Neural progenitor cell (in vitro differentiated cells): ENCODE measurements at regions not wholly inside any gene's neighbourhood (a gene's known extent, or its start where the extent isn't known, plus 50 kb on each side); places are given as distances from the start of the nearest gene placed in this dataset.
A peak's percentile ranks its signal among the peaks of the same experiment; 100 is the strongest.

ENCODE experiments used
- DNase-seq: peaks from one replicate; pipeline ENCODE4 v3.0.0-alpha.2; 2016; ENCODE audit warnings: low spot score
- H2AFZ ChIP-seq: fragments of 200-600 bp; sonication (generic); replicated peaks from 2 replicates; pipeline ENCODE4 v1.6.1; 2016; ENCODE audit warnings: antibody characterized with exemption
- H3F3A ChIP-seq: fragments of 200-600 bp; sonication (generic); 2 replicates; pipeline ENCODE4 v1.6.1; 2016; ENCODE audit warnings: antibody characterized with exemption, low read depth
- H3K27ac ChIP-seq: fragments of 200-600 bp; sonication (generic); 2 replicates; pipeline ENCODE4 v1.5.1; 2016; ENCODE audit warnings: mild to moderate bottlenecking
- H3K27me3 ChIP-seq: fragments of 200-600 bp; sonication (generic); 2 replicates; pipeline ENCODE4 v1.6.1; 2016; ENCODE audit warnings: mild to moderate bottlenecking, moderate library complexity
- H3K36me3 ChIP-seq: fragments of 200-600 bp; sonication (generic); 2 replicates; pipeline ENCODE4 v1.5.1; 2016
- H3K4me1 ChIP-seq: fragments of 200-600 bp; sonication (generic); 2 replicates; pipeline ENCODE4 v1.6.1; 2016; ENCODE audit warnings: mixed run types
- H3K4me2 ChIP-seq: fragments of 200-600 bp; sonication (generic); 2 replicates; pipeline ENCODE4 v1.6.1; 2016
- H3K4me3 ChIP-seq: fragments of 200-600 bp; sonication (generic); 2 replicates; pipeline ENCODE4 v1.5.1; 2016
- H3K79me2 ChIP-seq: fragments of 200-600 bp; sonication (generic); 2 replicates; pipeline ENCODE4 v1.6.1; 2016; ENCODE audit warnings: low read depth
- H3K9ac ChIP-seq: fragments of 200-600 bp; sonication (generic); 2 replicates; pipeline ENCODE4 v1.6.1; 2016
- H3K9me3 ChIP-seq: fragments of 200-600 bp; sonication (generic); 2 replicates; pipeline ENCODE4 v1.5.1; 2016; ENCODE audit warnings: low read depth
- H4K20me1 ChIP-seq: fragments of 200-600 bp; sonication (generic); 2 replicates; pipeline ENCODE4 v1.6.1; 2016; ENCODE audit warnings: low read depth
- H3K27ac Mint-ChIP-seq: 3 replicates; pipeline ENCODE4 v1.8.0; 2021; ENCODE audit warnings: mixed read lengths
- H3K27me3 Mint-ChIP-seq: 2 replicates; pipeline ENCODE4 v1.8.0; 2022; ENCODE audit warnings: low read depth, mild to moderate bottlenecking, inconsistent platforms, moderate library complexity, mixed read lengths; ENCODE audit not compliant: insufficient read depth
- H3K36me3 Mint-ChIP-seq: 3 replicates; pipeline ENCODE4 v1.8.0; 2021; ENCODE audit warnings: mixed read lengths
- H3K4me1 Mint-ChIP-seq: 3 replicates; pipeline ENCODE4 v1.8.0; 2021; ENCODE audit warnings: mixed read lengths
- H3K4me3 Mint-ChIP-seq: 3 replicates; pipeline ENCODE4 v1.8.0; 2021; ENCODE audit warnings: mild to moderate bottlenecking, moderate library complexity, mixed read lengths
- H3K9me3 Mint-ChIP-seq: 3 replicates; pipeline ENCODE4 v1.8.0; 2020; ENCODE audit warnings: mixed read lengths
- EZH2 ChIP-seq: fragments of 200-600 bp; sonication (generic); IDR thresholded peaks from 2 replicates; pipeline ENCODE4 v1.6.1; 2017; ENCODE audit warnings: antibody characterized with exemption, mild to moderate bottlenecking, moderate library complexity
- EZH2phosphoT487 ChIP-seq: fragments of 200-600 bp; sonication (generic); IDR thresholded peaks from 2 replicates; pipeline ENCODE4 v1.6.1; 2017; ENCODE audit warnings: antibody characterized with exemption
- TF ChIP-seq, protein P1 (sequence below): fragments of 200-600 bp; sonication (generic); IDR thresholded peaks from 2 replicates; pipeline ENCODE4 v1.5.1; 2017; ENCODE audit warnings: antibody characterized with exemption, mild to moderate bottlenecking

DNA sequence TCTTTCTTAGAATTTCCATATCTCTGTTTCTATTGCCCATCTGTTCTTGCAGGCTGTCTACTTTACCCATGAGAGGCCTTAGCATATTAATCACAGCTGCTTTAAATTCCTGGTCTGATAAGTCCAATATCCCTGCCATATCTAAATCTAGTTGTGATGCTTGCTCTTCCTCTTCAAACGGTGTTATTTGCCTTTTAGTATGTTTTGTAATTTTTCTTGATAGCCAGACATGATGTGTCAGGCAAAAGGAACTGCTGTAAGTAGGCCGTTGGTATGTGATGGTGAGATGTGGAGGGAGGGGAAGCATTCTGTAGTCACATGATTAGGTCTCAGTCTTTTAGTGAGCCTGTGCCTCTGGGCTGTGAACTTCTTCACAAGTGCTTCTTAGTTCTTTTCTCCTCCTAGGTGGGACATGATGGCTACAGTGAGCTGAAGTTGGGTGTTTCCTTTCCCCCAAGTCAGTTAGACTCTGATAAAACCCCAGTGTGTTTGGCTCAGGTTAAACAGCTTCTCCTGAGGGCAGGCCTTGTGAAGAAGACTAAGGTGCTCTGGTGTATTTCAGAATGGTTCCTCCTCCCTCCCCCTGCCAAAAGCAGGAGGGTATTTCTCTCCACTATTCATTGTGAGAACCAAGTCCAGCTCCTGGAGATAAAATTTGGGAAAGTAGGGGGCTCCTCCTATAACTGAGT lies 195.9 kb upstream of the PARP11 start:
- Histone ChIP-seq H3K4me2 (no peak overlapping the region), H3F3A (no peaks in the 10 kb centered on the region), H4K20me1 (no peaks in the 10 kb centered on the region), H3K4me1 (no peaks in the 10 kb centered on the region), H3K27me3 (peaks cover 6% of the 10 kb centered on the region), H3K79me2 (no peaks in the 10 kb centered on the region), H3K36me3 (no peaks in the 10 kb centered on the region), H2AFZ (peak overlapping the region; percentile 5), H3K27ac (no peak overlapping the region), H3K9ac (no peak overlapping the region), H3K9me3 (no peaks in the 10 kb centered on the region), H3K4me3 (no peak overlapping the region)
- no peaks in the 10 kb centered on the region for H3K27me3 Mint-ChIP-seq
- no peaks in the 10 kb centered on the region for H3K4me1 Mint-ChIP-seq
- no peaks in the 10 kb centered on the region for H3K36me3 Mint-ChIP-seq
- no peak overlapping the region for H3K4me3 Mint-ChIP-seq
- TF ChIP-seq EZH2 (no peak), EZH2phosphoT487 (no peak)
- TF ChIP-seq, protein P1, sequence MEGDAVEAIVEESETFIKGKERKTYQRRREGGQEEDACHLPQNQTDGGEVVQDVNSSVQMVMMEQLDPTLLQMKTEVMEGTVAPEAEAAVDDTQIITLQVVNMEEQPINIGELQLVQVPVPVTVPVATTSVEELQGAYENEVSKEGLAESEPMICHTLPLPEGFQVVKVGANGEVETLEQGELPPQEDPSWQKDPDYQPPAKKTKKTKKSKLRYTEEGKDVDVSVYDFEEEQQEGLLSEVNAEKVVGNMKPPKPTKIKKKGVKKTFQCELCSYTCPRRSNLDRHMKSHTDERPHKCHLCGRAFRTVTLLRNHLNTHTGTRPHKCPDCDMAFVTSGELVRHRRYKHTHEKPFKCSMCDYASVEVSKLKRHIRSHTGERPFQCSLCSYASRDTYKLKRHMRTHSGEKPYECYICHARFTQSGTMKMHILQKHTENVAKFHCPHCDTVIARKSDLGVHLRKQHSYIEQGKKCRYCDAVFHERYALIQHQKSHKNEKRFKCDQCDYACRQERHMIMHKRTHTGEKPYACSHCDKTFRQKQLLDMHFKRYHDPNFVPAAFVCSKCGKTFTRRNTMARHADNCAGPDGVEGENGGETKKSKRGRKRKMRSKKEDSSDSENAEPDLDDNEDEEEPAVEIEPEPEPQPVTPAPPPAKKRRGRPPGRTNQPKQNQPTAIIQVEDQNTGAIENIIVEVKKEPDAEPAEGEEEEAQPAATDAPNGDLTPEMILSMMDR, result no peak
- H3K9me3 Mint-ChIP-seq, result peaks cover 3% of the 10 kb centered on the region
- no peak for DNase-seq
- no peak overlapping the region for H3K27ac Mint-ChIP-seq

DNA sequence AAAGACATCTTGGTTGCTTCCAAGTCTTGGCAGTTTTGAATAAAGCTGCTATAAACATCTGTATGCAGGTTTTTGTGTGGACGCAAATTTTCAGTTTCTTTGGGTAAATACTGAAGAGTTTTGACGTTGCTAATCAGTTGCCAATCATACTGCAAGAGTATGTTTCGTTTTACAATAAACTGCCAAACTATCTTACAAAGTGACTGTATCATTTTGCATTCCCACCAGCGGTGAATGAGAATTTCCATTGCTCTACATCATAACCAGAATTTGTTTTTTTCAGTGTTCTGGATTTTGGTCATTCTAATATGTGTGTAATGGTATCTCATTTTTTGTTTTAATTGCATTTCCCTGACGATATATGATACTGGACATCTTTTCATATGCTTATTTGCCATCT lies 190.8 kb upstream of the PARP11 start:
- Histone ChIP-seq H3K79me2 (no peaks in the 10 kb centered on the region), H3K9me3 (no peaks in the 10 kb centered on the region), H2AFZ (no peak overlapping the region), H3K9ac (no peak overlapping the region), H3K4me1 (no peaks in the 10 kb centered on the region), H3K36me3 (no peaks in the 10 kb centered on the region), H3K27me3 (peaks cover 6% of the 10 kb centered on the region), H3K27ac (no peak overlapping the region), H3K4me2 (no peak overlapping the region), H4K20me1 (no peaks in the 10 kb centered on the region), H3K4me3 (no peak overlapping the region), H3F3A (no peaks in the 10 kb centered on the region)
- Mint-ChIP-seq H3K9me3 (no peaks in the 10 kb centered on the region), H3K27ac (no peak overlapping the region), H3K4me1 (no peaks in the 10 kb centered on the region), H3K4me3 (no peak overlapping the region), H3K36me3 (no peaks in the 10 kb centered on the region), H3K27me3 (no peaks in the 10 kb centered on the region)
- no peak for DNase-seq
- TF ChIP-seq EZH2, result no peak
- TF ChIP-seq, protein P1, result no peak
- TF ChIP-seq EZH2phosphoT487, result no peak

DNA sequence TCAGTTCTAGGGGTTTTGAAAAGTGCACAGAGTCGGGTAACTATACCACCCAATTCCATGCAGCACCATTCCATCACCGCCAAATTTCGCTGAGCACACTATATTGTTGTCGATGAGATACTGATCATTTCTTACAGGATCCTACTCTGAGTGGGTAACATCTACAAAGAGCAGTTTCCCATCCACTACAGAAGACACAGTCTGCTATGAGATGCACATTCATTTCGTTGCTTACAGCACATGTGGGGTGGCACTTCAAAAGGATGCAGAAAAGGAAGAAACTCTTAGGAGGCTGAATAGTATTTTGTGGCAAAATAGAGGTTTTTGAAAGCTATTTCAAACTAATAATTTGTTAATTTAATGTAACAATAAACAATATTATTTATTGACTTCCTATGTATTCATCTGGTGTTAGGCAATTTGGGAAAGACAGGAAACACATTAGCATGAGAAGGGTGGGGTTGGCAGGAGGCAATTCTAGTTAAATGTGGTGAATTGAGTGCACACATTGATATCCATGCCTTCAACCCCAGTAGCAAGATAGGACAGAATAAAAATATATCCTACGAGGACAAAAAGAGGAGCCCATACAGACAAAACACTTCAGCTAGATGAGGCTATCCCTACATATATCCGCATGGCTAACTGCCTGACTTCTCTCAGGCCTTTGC lies 186.8 kb upstream of the PARP11 start:
- no peak overlapping the region for H3K4me2 ChIP-seq
- no peaks in the 10 kb centered on the region for H3K79me2 ChIP-seq
- H3K27me3 Mint-ChIP-seq, result peaks cover 2% of the 10 kb centered on the region
- no peak overlapping the region for H3K9ac ChIP-seq
- H4K20me1 ChIP-seq, result no peaks in the 10 kb centered on the region
- no peaks in the 10 kb centered on the region for H3K4me1 ChIP-seq
- TF ChIP-seq EZH2phosphoT487 (no peak), EZH2 (no peak)
- TF ChIP-seq, protein P1, result no peak
- no peaks in the 10 kb centered on the region for H3K9me3 ChIP-seq
- no peaks in the 10 kb centered on the region for H3K36me3 ChIP-seq
- peaks cover under 1% of the 10 kb centered on the region for H3K27me3 ChIP-seq
- H3K27ac Mint-ChIP-seq, result no peak overlapping the region
- no peak overlapping the region for H3K4me3 Mint-ChIP-seq
- no peak overlapping the region for H3K4me3 ChIP-seq
- no peaks in the 10 kb centered on the region for H3K9me3 Mint-ChIP-seq
- DNase-seq, result no peak
- H2AFZ ChIP-seq, result no peak overlapping the region
- H3K36me3 Mint-ChIP-seq, result no peaks in the 10 kb centered on the region
- no peaks in the 10 kb centered on the region for H3K4me1 Mint-ChIP-seq
- H3F3A ChIP-seq, result no peaks in the 10 kb centered on the region
- no peak overlapping the region for H3K27ac ChIP-seq
